Endothelial cell of umbilical vein (primary cell): ENCODE measurements at regions not wholly inside any gene's neighbourhood (a gene's known extent, or its start where the extent isn't known, plus 50 kb on each side); places are given as distances from the start of the nearest gene placed in this dataset.

Source experiments
- BruUV-seq: library from RNA; stranded (reverse); fragments of 400-500 nt; replicated peaks from 2 replicates; lab custom pipeline; 2021; lab: Mats Ljungman, UMichigan
- CTCF ChIA-PET: fragments of 300-600, 350-600 bp; sonication (Branson Sonifier 250); formaldehyde crosslinking; loops from one replicate; lab custom pipeline; 2021; ENCODE audit warnings: antibody characterized with exemption, inconsistent platforms; lab: Charles Lee
- POLR2A ChIA-PET: fragments of 300-600, 350-600 bp; sonication (Branson Sonifier 250); formaldehyde crosslinking; loops from one replicate; lab custom pipeline; 2021; ENCODE audit warnings: antibody characterized with exemption, inconsistent platforms; lab: Charles Lee
- DNase-seq: peaks from one replicate; pipeline ENCODE4 v3.0.0-alpha.2; 2011; ENCODE audit warnings: low read depth, low spot score
- FAIRE-seq: peaks from 2 replicates; lab custom pipeline; 2011; peaks lifted over from hg19 to GRCh38; lab: Jason Lieb, UNC
- H2AFZ ChIP-seq: 2 replicates; pipeline ENCODE4 v1.6.0; 2012; ENCODE audit warnings: low read depth, low read length, control low read depth, inconsistent platforms
- H3K27ac ChIP-seq: 2 replicates; pipeline ENCODE4 v1.5.1; 2011; ENCODE audit warnings: low read depth, mild to moderate bottlenecking, control low read depth, low read length, moderate library complexity; ENCODE audit not compliant: insufficient read depth
- H3K27me3 ChIP-seq, 2 experiments: 2 replicates each; pipeline versions ENCODE4 v1.6.0 to v1.6.1; 2011; ENCODE audit warnings: low read length in 2 of 2, mixed read lengths in 1 of 2; ENCODE audit not compliant: control insufficient read depth in 2 of 2, insufficient read depth in 2 of 2
- H3K36me3 ChIP-seq, 2 experiments: 2 replicates in 1 of 2; 3 replicates in 1 of 2; pipeline ENCODE4 v1.5.1; 2011; ENCODE audit warnings: low read length in 2 of 2, mild to moderate bottlenecking in 1 of 2, moderate library complexity in 1 of 2; ENCODE audit not compliant: control insufficient read depth in 2 of 2, insufficient read depth in 2 of 2; ENCODE audit errors: extremely low read depth in 1 of 2
- H3K4me1 ChIP-seq: 3 replicates; pipeline ENCODE4 v1.5.1; 2011; ENCODE audit warnings: mild to moderate bottlenecking, low read length; ENCODE audit not compliant: control insufficient read depth, insufficient read depth; ENCODE audit errors: extremely low read depth
- H3K4me2 ChIP-seq: 2 replicates; pipeline ENCODE4 v1.6.1; 2011; ENCODE audit warnings: low read length, control low read depth, mixed read lengths; ENCODE audit not compliant: insufficient read depth
- H3K4me3 ChIP-seq, 3 experiments: fragments of 200-600 bp in 1 of 3; sonication (generic), shearing (Covaris generic) in 1 of 3; replicated peaks in 1 of 3; 2 replicates each; pipeline ENCODE4 v1.5.1; 2011 to 2016; ENCODE audit warnings: control low read depth in 3 of 3, low read length in 3 of 3, mild to moderate bottlenecking in 2 of 3, inconsistent platforms in 1 of 3, low read depth in 1 of 3, moderate library complexity in 1 of 3; ENCODE audit not compliant: insufficient read depth in 1 of 3
- H3K79me2 ChIP-seq: 2 replicates; pipeline ENCODE4 v1.6.0; 2012; ENCODE audit warnings: low read length, inconsistent platforms; ENCODE audit not compliant: control insufficient read depth, insufficient read depth
- H3K9ac ChIP-seq: replicated peaks from 2 replicates; pipeline ENCODE3; 2011; ENCODE audit warnings: low read length, control low read depth; ENCODE audit not compliant: insufficient read depth; ENCODE audit errors: extremely low read depth
- H3K9me1 ChIP-seq: replicated peaks from 3 replicates; pipeline ENCODE4 v1.6.0; 2011; ENCODE audit warnings: mild to moderate bottlenecking, low read length; ENCODE audit not compliant: control insufficient read depth, insufficient read depth; ENCODE audit errors: extremely low read depth
- H3K9me3 ChIP-seq: replicated peaks from 2 replicates; pipeline ENCODE4 v1.5.1; 2012; ENCODE audit warnings: low read length, inconsistent platforms; ENCODE audit not compliant: control insufficient read depth, insufficient read depth
- H4K20me1 ChIP-seq: replicated peaks from 2 replicates; pipeline ENCODE3; 2011; ENCODE audit warnings: mild to moderate bottlenecking, low read length; ENCODE audit not compliant: control insufficient read depth, insufficient read depth; ENCODE audit errors: extremely low read depth
- CTCF ChIP-seq, 2 donors: IDR thresholded peaks; 1 replicate in 1 of 2; 2 replicates in 1 of 2; pipeline ENCODE4 v1.5.1; 2011; ENCODE audit warnings: low read length in 2 of 2, mild to moderate bottlenecking in 2 of 2, moderate library complexity in 2 of 2, control low read depth in 1 of 2, inconsistent platforms in 1 of 2, low read depth in 1 of 2; ENCODE audit not compliant: insufficient read depth in 1 of 2; ENCODE audit errors: extremely low read depth in 1 of 2
- EZH2 ChIP-seq: IDR thresholded peaks from 2 replicates; pipeline ENCODE4 v1.6.1; 2012; ENCODE audit warnings: borderline replicate concordance, low read depth, mild to moderate bottlenecking, moderate library complexity, low read length, inconsistent platforms; ENCODE audit not compliant: severe bottlenecking
- FOS ChIP-seq: IDR thresholded peaks from 2 replicates; pipeline ENCODE4 v1.6.1; 2011; ENCODE audit warnings: mild to moderate bottlenecking, low read length, moderate library complexity, borderline replicate concordance; ENCODE audit not compliant: insufficient read depth
- GATA2 ChIP-seq: IDR thresholded peaks from 2 replicates; pipeline ENCODE4 v1.7.0; 2011; ENCODE audit warnings: low read depth, mild to moderate bottlenecking, moderate library complexity, mixed read lengths, low read length; ENCODE audit not compliant: insufficient read length, insufficient read depth
- JUN ChIP-seq: IDR thresholded peaks from 2 replicates; pipeline ENCODE4 v1.6.1; 2011; ENCODE audit warnings: borderline replicate concordance, low read depth; ENCODE audit not compliant: insufficient read length, insufficient read depth
- MAX ChIP-seq: IDR thresholded peaks from 2 replicates; pipeline ENCODE4 v1.6.1; 2011; ENCODE audit not compliant: insufficient read depth, insufficient read length
- MYC ChIP-seq: IDR thresholded peaks from one replicate; pipeline ENCODE4 v1.6.1; 2011; ENCODE audit warnings: mild to moderate bottlenecking, low read depth, low read length
- POLR2A ChIP-seq: IDR thresholded peaks from 2 replicates; pipeline ENCODE4 v1.6.1; 2012; ENCODE audit warnings: low read depth, mild to moderate bottlenecking, control low read depth, low read length
- POLR2AphosphoS5 ChIP-seq: IDR thresholded peaks from 2 replicates; pipeline ENCODE4 v1.6.1; 2012; ENCODE audit warnings: low read depth, mild to moderate bottlenecking, control low read depth, low read length, moderate library complexity; ENCODE audit not compliant: insufficient read depth
- dilution Hi-C: fragments of 300-500 bp; cut with MboI; formaldehyde crosslinking; loops from one replicate; pipeline ENCODE4 v1.15.0; 2019; ENCODE audit warnings: low sequenced_read_pairs; ENCODE audit not compliant: extremely low pct_ligation_motif_present
- intact Hi-C: fragments of 100-400 bp; cut with micrococcal nuclease; formaldehyde crosslinking; loops from one replicate; pipeline ENCODE4 v1.10.0; 2022

DNA sequence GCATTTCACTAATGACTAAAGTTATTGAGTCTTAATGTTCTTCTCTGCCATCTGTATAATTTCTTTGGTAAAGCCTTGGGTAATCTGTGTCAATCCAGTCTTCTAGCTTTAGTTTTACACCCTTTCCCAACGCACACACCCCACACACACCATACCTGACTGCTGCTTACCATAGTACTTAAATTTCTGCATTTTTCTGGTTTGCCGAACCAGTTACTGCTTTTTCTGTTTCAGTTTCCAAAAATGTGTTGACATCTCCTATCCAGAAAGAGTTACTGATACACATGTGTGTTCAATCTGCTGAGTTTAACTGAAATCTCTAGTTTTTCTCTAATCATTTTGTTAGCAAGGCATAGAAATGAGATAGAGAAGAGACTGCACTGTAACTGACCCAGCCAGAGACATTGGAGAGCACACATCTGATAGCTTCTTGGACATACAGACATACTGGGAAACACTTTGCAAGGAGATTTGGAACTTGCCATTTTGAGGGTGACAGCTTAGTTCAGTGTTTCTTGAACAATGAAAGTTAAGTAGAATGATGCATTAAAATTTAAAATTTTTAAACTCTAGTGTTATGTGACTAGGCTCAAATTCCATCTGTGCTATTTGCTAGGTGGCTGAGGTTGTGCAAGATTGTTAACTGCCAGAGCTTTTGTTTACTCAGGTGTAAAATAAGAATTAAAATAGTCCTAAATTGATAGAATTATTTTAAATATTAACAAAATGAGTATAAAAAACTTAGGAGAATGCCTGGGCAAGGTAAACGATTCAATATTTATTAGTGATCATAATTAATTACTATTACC lies 807.6 kb downstream of the DNAJB9 start:
- Histone ChIP-seq H4K20me1 (no peaks in the 10 kb centered on the region), H3K9ac (no peak overlapping the region), H3K27ac (no peak overlapping the region), H3K27me3 (no peaks in the 10 kb centered on the region), H3K36me3 (no peaks in the 10 kb centered on the region), H3K9me1 (no peaks in the 10 kb centered on the region), H3K4me2 (no peak overlapping the region), H3K79me2 (no peaks in the 10 kb centered on the region), H3K9me3 (no peaks in the 10 kb centered on the region), H3K4me3 (no peak overlapping the region), H3K4me1 (no peaks in the 10 kb centered on the region), H2AFZ (no peak overlapping the region)
- intact Hi-C loops (no loop called here), dilution Hi-C loops (no loop called here)
- DNase-seq (no peak), FAIRE-seq (no peak)
- ChIA-PET CTCF (no interaction called here), POLR2A (no interaction called here)
- no TSS peak for BruUV-seq
- TF ChIP-seq EZH2 (no peak), FOS (no peak), MYC (no peak), JUN (no peak), MAX (no peak), POLR2A (no peak), GATA2 (no peak), POLR2AphosphoS5 (no peak), CTCF (IDR thresholded peaks at IDR 0.05; ENCODE audit: extremely low read depth in 1 of 2, insufficient read depth in 1 of 2, low read depth in 1 of 2, low read length in 2 of 2) (no peak)
